Iris pigment epithelial cell (primary cell): ENCODE measurements at regions not wholly inside any gene's neighbourhood (a gene's known extent, or its start where the extent isn't known, plus 50 kb on each side); places are given as distances from the start of the nearest gene placed in this dataset.
"Not testable (repeated sequence)": the region's sequence is repeated elsewhere in the genome, so short reads cannot be mapped to it uniquely, and the experiment has no call there.

ENCODE experiments used
- DNase-seq: peaks from one replicate; pipeline ENCODE4 v3.0.0-alpha.2; 2011; ENCODE audit warnings: low read depth

GRCh38 chr21:25234857-25235801, 372.2 kb downstream of the MRPL39 start:
- no peak for DNase-seq

- DNase-seq: no peak
Measured at GRCh38 chr21:25220954-25221353, 386.3 kb downstream of the MRPL39 start.

GRCh38 chr21:25220169-25220568, 387.1 kb downstream of the MRPL39 start:
- no peak for DNase-seq

GRCh38 chr21:25215698-25216384, 391.4 kb downstream of the MRPL39 start:
- no peak for DNase-seq

- DNase-seq: no peak
Measured at GRCh38 chr21:25214676-25215075, 392.6 kb downstream of the MRPL39 start.

GRCh38 chr21:25199944-25200343, 407.3 kb downstream of the MRPL39 start:
- no peak for DNase-seq

- DNase-seq: no peak
Measured at GRCh38 chr21:25191141-25191540, 416.1 kb downstream of the MRPL39 start.

- no peak for DNase-seq
Measured at GRCh38 chr21:25189497-25189896, 417.8 kb downstream of the MRPL39 start.

GRCh38 chr21:25188677-25189079, 418.6 kb downstream of the MRPL39 start:
- no peak for DNase-seq

- no peak for DNase-seq
Measured at GRCh38 chr21:25186273-25186672, 421.0 kb downstream of the MRPL39 start.

GRCh38 chr21:25183577-25183976, 423.7 kb downstream of the MRPL39 start:
- no peak for DNase-seq

GRCh38 chr21:25181690-25182089, 425.6 kb downstream of the MRPL39 start:
- not testable (repeated sequence) for DNase-seq

- DNase-seq: peak; percentile 1
Measured at GRCh38 chr21:25179116-25179515, 428.2 kb downstream of the MRPL39 start.

- peak; percentile 12 for DNase-seq
Measured at GRCh38 chr21:25176637-25177412, 430.5 kb downstream of the MRPL39 start.

- DNase-seq: no peak
Measured at GRCh38 chr21:25175938-25176337, 431.3 kb downstream of the MRPL39 start.

- DNase-seq: peak; percentile 14
Measured at GRCh38 chr21:25171438-25171837, 435.8 kb downstream of the MRPL39 start.

GRCh38 chr21:25170681-25171080, 436.6 kb downstream of the MRPL39 start:
- peak; percentile 0 for DNase-seq

- DNase-seq: no peak
Measured at GRCh38 chr21:25169370-25169769, 437.9 kb downstream of the MRPL39 start.

GRCh38 chr21:25166904-25167303, 440.4 kb downstream of the MRPL39 start:
- not testable (repeated sequence) for DNase-seq

GRCh38 chr21:25161571-25161970, 445.7 kb downstream of the MRPL39 start:
- DNase-seq: no peak

- not testable (repeated sequence) for DNase-seq
Measured at GRCh38 chr21:25155020-25155419, 452.3 kb downstream of the MRPL39 start.

GRCh38 chr21:25149022-25149421, 458.3 kb downstream of the MRPL39 start:
- no peak for DNase-seq
